H1 (cell line): ENCODE measurements at regions not wholly inside any gene's neighbourhood (a gene's known extent, or its start where the extent isn't known, plus 50 kb on each side); places are given as distances from the start of the nearest gene placed in this dataset.

Source experiments
- CTCF ChIA-PET: fragments of 300-600 bp; sonication (Branson Sonifier 250); formaldehyde crosslinking; loops from one replicate; lab custom pipeline; 2021; ENCODE audit not compliant: partially characterized antibody; lab: Charles Lee
- POLR2A ChIA-PET: fragments of 300-600 bp; sonication (Branson Sonifier 250); formaldehyde crosslinking; loops from one replicate; lab custom pipeline; 2021; ENCODE audit warnings: inconsistent platforms; ENCODE audit not compliant: partially characterized antibody; lab: Charles Lee
- DNase-seq, 2 experiments: peaks; one replicate each; pipeline versions ENCODE4 v3.0.0 to v3.0.0-alpha.2; 2010 to 2022; ENCODE audit warnings: low spot score in 2 of 2, low read depth in 1 of 2, mixed read lengths in 1 of 2
- FAIRE-seq: peaks from 2 replicates; lab custom pipeline; 2011; peaks lifted over from hg19 to GRCh38; lab: Jason Lieb, UNC
- H2AFZ ChIP-seq: 2 replicates; pipeline ENCODE4 v1.8.1; 2012; ENCODE audit warnings: low read length, inconsistent platforms
- H2AK5ac ChIP-seq: 2 replicates; pipeline ENCODE4 v1.6.1; 2013; ENCODE audit warnings: low read depth, low read length
- H2BK120ac ChIP-seq: replicated peaks from 2 replicates; pipeline ENCODE3; 2013; ENCODE audit warnings: low read depth, low read length, inconsistent platforms
- H2BK12ac ChIP-seq: 2 replicates; pipeline ENCODE4 v1.6.1; 2013; ENCODE audit warnings: low read depth, low read length
- H2BK15ac ChIP-seq: 2 replicates; pipeline ENCODE4 v1.6.1; 2013; ENCODE audit warnings: low read length
- H2BK20ac ChIP-seq: 2 replicates; pipeline ENCODE4 v1.6.1; 2013; ENCODE audit warnings: low read length
- H2BK5ac ChIP-seq: 2 replicates; pipeline ENCODE4 v1.6.1; 2013; ENCODE audit warnings: low read depth, low read length
- H3K14ac ChIP-seq: 2 replicates; pipeline ENCODE4 v1.6.1; 2013; ENCODE audit warnings: inconsistent platforms; ENCODE audit not compliant: insufficient read length
- H3K18ac ChIP-seq: 2 replicates; pipeline ENCODE4 v1.6.1; 2013; ENCODE audit warnings: low read length; ENCODE audit errors: extremely low read depth
- H3K23ac ChIP-seq: 2 replicates; pipeline ENCODE4 v1.6.1; 2013; ENCODE audit warnings: inconsistent platforms; ENCODE audit not compliant: insufficient read length
- H3K23me2 ChIP-seq: 2 replicates; pipeline ENCODE4 v1.6.1; 2013; ENCODE audit warnings: low read depth, low read length
- H3K27ac ChIP-seq: 2 replicates; pipeline ENCODE4 v1.6.1; 2011; ENCODE audit warnings: low read depth, low read length, inconsistent platforms
- H3K27me3 ChIP-seq, 4 experiments: replicated peaks in 1 of 4; 1 replicate in 1 of 4; 2 replicates in 3 of 4; pipeline versions ENCODE4 v1.6.1 to v1.8.1; 2011 to 2013; ENCODE audit warnings: low read length in 3 of 4, mild to moderate bottlenecking in 3 of 4, inconsistent platforms in 2 of 4, mixed read lengths in 2 of 4, moderate library complexity in 1 of 4; ENCODE audit not compliant: control insufficient read depth in 3 of 4, insufficient read depth in 3 of 4; ENCODE audit errors: extremely low read depth in 1 of 4
- H3K36me3 ChIP-seq, 4 experiments: 2 replicates each; pipeline versions ENCODE4 v1.6.1 to v1.8.1; 2011 to 2013; ENCODE audit warnings: mild to moderate bottlenecking in 4 of 4, low read length in 3 of 4, moderate library complexity in 2 of 4, control low read depth in 1 of 4, inconsistent platforms in 1 of 4; ENCODE audit not compliant: insufficient read depth in 4 of 4, control insufficient read depth in 2 of 4
- H3K4ac ChIP-seq: replicated peaks from 2 replicates; pipeline ENCODE3; 2013; ENCODE audit warnings: low read length, low read depth, mixed read lengths, inconsistent platforms; ENCODE audit not compliant: insufficient read length
- H3K4me1 ChIP-seq, 4 experiments: replicated peaks in 1 of 4; 1 replicate in 1 of 4; 2 replicates in 3 of 4; pipeline versions ENCODE4 v1.6.1 to v1.8.1; 2011 to 2013; ENCODE audit warnings: low read length in 3 of 4, inconsistent platforms in 2 of 4, mixed read lengths in 1 of 4; ENCODE audit not compliant: insufficient read depth in 4 of 4, control insufficient read depth in 3 of 4
- H3K4me2 ChIP-seq, 2 experiments: 2 replicates each; pipeline versions ENCODE4 v1.6.1 to v1.8.1; 2011 to 2013; ENCODE audit warnings: low read depth in 2 of 2, low read length in 2 of 2, control low read depth in 1 of 2, inconsistent platforms in 1 of 2, mild to moderate bottlenecking in 1 of 2; ENCODE audit not compliant: insufficient read depth in 1 of 2
- H3K4me3 ChIP-seq, 4 experiments: fragments of 200-600, 300-600 bp in 1 of 4; sonication (generic), shearing (Covaris generic), sonication (Bioruptor Twin) in 1 of 4; 2 replicates each; pipeline versions ENCODE4 v1.5.1 to v1.8.1; 2011 to 2016; ENCODE audit warnings: low read length in 4 of 4, low read depth in 3 of 4, control low read depth in 2 of 4, inconsistent platforms in 2 of 4, mild to moderate bottlenecking in 2 of 4, mixed read lengths in 1 of 4, moderate library complexity in 1 of 4; ENCODE audit not compliant: insufficient read depth in 2 of 4; ENCODE audit errors: extremely low read depth in 1 of 4
- H3K56ac ChIP-seq: replicated peaks from 2 replicates; pipeline ENCODE3; 2013; ENCODE audit warnings: low read depth, mild to moderate bottlenecking, mixed read lengths, low read length, inconsistent platforms; ENCODE audit not compliant: insufficient read length
- H3K79me1 ChIP-seq: 2 replicates; pipeline ENCODE4 v1.6.1; 2013; ENCODE audit warnings: low read depth, low read length, control low read depth
- H3K79me2 ChIP-seq, 2 experiments: 2 replicates each; pipeline versions ENCODE4 v1.6.1 to v1.8.1; 2012 to 2013; ENCODE audit warnings: low read length in 2 of 2, mild to moderate bottlenecking in 2 of 2, inconsistent platforms in 1 of 2; ENCODE audit not compliant: insufficient read depth in 2 of 2, control insufficient read depth in 1 of 2
- H3K9ac ChIP-seq, 4 experiments: replicated peaks in 1 of 4; 1 replicate in 1 of 4; 2 replicates in 3 of 4; pipeline versions ENCODE4 v1.6.1 to v1.8.1; 2011 to 2013; ENCODE audit warnings: low read depth in 3 of 4, low read length in 3 of 4, control low read depth in 2 of 4, mild to moderate bottlenecking in 2 of 4, moderate library complexity in 2 of 4, inconsistent platforms in 1 of 4; ENCODE audit errors: extremely low read depth in 1 of 4
- H3K9me3 ChIP-seq, 2 experiments: 2 replicates each; pipeline versions ENCODE4 v1.6.1 to v1.8.1; 2012 to 2013; ENCODE audit warnings: mild to moderate bottlenecking in 2 of 2, moderate library complexity in 2 of 2, control low read depth in 1 of 2, inconsistent platforms in 1 of 2, low read depth in 1 of 2, low read length in 1 of 2, mixed read lengths in 1 of 2; ENCODE audit not compliant: insufficient read depth in 2 of 2
- H4K20me1 ChIP-seq, 2 experiments: replicated peaks in 1 of 2; 2 replicates each; pipeline versions ENCODE3 to v1.8.1; 2011 to 2013; ENCODE audit warnings: inconsistent platforms in 2 of 2, low read length in 2 of 2, mild to moderate bottlenecking in 1 of 2; ENCODE audit not compliant: insufficient read depth in 2 of 2, control insufficient read depth in 1 of 2
- H4K5ac ChIP-seq: 2 replicates; pipeline ENCODE4 v1.6.1; 2013; ENCODE audit warnings: low read length, low read depth, mixed read lengths, inconsistent platforms; ENCODE audit not compliant: insufficient read length
- H4K8ac ChIP-seq: 2 replicates; pipeline ENCODE4 v1.8.0; 2013; ENCODE audit warnings: mild to moderate bottlenecking, moderate library complexity, low read length, inconsistent platforms; ENCODE audit not compliant: insufficient read depth; ENCODE audit errors: extremely low read depth
- H4K91ac ChIP-seq: replicated peaks from 2 replicates; pipeline ENCODE3; 2013; ENCODE audit warnings: low read length, mixed read lengths, inconsistent platforms; ENCODE audit not compliant: insufficient read length
- BRCA1 ChIP-seq: IDR thresholded peaks from 2 replicates; pipeline ENCODE4 v1.6.1; 2012; ENCODE audit warnings: low read depth, low read length, improper control_type of control experiment
- CBX8 ChIP-seq: fragments of 300-800, 300-1000 bp; sonication (generic); IDR thresholded peaks from 2 replicates; pipeline ENCODE4 v1.7.1; 2016; ENCODE audit warnings: low read depth, low read length, borderline replicate concordance
- FOSL1 ChIP-seq: IDR thresholded peaks from 2 replicates; pipeline ENCODE4 v1.6.1; 2011; ENCODE audit warnings: mild to moderate bottlenecking, low read depth, low read length, moderate library complexity; ENCODE audit not compliant: insufficient read depth
- GTF2F1 ChIP-seq: IDR thresholded peaks from 2 replicates; pipeline ENCODE4 v1.6.1; 2012; ENCODE audit warnings: low read depth, low read length, improper control_type of control experiment, borderline replicate concordance
- HDAC2 ChIP-seq, 2 experiments: fragments of 300-600 bp in 1 of 2; sonication (generic) in 1 of 2; IDR thresholded peaks; 2 replicates each; pipeline ENCODE4 v1.6.1; 2011 to 2012; ENCODE audit warnings: low read depth in 2 of 2, low read length in 2 of 2, mild to moderate bottlenecking in 2 of 2, moderate library complexity in 2 of 2, borderline replicate concordance in 1 of 2, inconsistent platforms in 1 of 2
- NANOG ChIP-seq: IDR thresholded peaks from 2 replicates; pipeline ENCODE4 v1.6.1; 2011; ENCODE audit warnings: low read length, low read depth, mild to moderate bottlenecking, inconsistent platforms; ENCODE audit not compliant: insufficient read depth, poor library complexity, severe bottlenecking
- POU5F1 ChIP-seq: IDR thresholded peaks from 2 replicates; pipeline ENCODE4 v1.6.1; 2011; ENCODE audit warnings: low read depth, mild to moderate bottlenecking, low read length, moderate library complexity
- RAD21 ChIP-seq, 2 experiments: IDR thresholded peaks in 1 of 2; conservative IDR thresholded peaks in 1 of 2; 2 replicates each; pipeline ENCODE4 v1.6.1; 2011; ENCODE audit warnings: low read depth in 2 of 2, low read length in 2 of 2, improper control_type of control experiment in 1 of 2, inconsistent platforms in 1 of 2, mild to moderate bottlenecking in 1 of 2, moderate library complexity in 1 of 2
- RFX5 ChIP-seq: IDR thresholded peaks from 2 replicates; pipeline ENCODE4 v1.6.1; 2011; ENCODE audit warnings: low read depth, low read length, improper control_type of control experiment, borderline replicate concordance
- SIRT6 ChIP-seq: IDR thresholded peaks from one replicate; pipeline ENCODE4 v1.7.1; 2012; ENCODE audit warnings: low read length, inconsistent platforms
- SP2 ChIP-seq: IDR thresholded peaks from 2 replicates; pipeline ENCODE4 v1.6.1; 2012; ENCODE audit warnings: mild to moderate bottlenecking, low read length, inconsistent platforms
- SUZ12 ChIP-seq: fragments of 200-600 bp; sonication (generic); IDR thresholded peaks from 2 replicates; pipeline ENCODE4 v1.6.1; 2012; ENCODE audit warnings: mild to moderate bottlenecking, inconsistent platforms, low read length, moderate library complexity, mixed read lengths
- TCF12 ChIP-seq: IDR thresholded peaks from 2 replicates; pipeline ENCODE4 v1.6.1; 2011; ENCODE audit warnings: low read depth, mild to moderate bottlenecking, low read length
- WGBS, 2 experiments: shearing (Covaris generic) in 1 of 2; methylation state at CpG; one replicate each; pipeline versions ENCODE4 v1.1.6 to v1.1.7; 2013 to 2015; ENCODE audit warnings: low lambda C conversion rate in 2 of 2, mixed read lengths in 2 of 2, inconsistent platforms in 1 of 2, low coverage in 1 of 2, missing lambda C conversion rate in 1 of 2; ENCODE audit not compliant: insufficient replicate concordance in 2 of 2, insufficient coverage in 1 of 2, insufficient read length in 1 of 2; ENCODE audit errors: extremely low coverage in 1 of 2, missing lambda C conversion rate in 1 of 2; 5-methylcytosine and 5-hydroxymethylcytosine counted together
- TF ChIP-seq, protein P1 (sequence below): IDR thresholded peaks from 2 replicates; pipeline ENCODE4 v1.6.1; 2011; ENCODE audit warnings: low read depth, mild to moderate bottlenecking, low read length; ENCODE audit not compliant: insufficient read depth

DNA sequence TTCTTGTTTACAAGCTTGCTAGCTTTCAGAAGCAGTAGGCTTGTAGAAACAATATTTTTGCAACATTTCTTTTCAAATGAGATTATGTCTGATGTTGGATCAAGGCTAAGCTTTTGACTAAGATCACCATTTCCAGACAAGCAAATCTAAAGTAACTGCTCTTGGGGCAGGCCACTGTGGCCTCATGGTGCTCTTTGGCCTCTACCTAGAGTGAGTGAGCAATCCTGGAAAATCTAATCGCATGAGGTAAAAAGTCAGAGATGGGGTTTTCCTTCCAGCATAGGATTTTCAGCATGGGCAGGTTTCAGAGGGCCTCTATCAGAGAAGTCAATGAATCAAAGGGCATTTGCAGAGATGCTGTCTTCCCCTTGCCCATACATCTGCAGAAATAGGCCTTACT lies 331.9 kb downstream of the OMA1 start:
- no peak overlapping the region for H2BK12ac ChIP-seq
- H3K9ac ChIP-seq, result no peak overlapping the region
- no peaks in the 10 kb centered on the region; the same call in 1 of the 2 replicates for H3K23me2 ChIP-seq
- no peak overlapping the region for H4K5ac ChIP-seq
- no peak overlapping the region for H3K14ac ChIP-seq
- POLR2A ChIA-PET, result no interaction called here
- H3K4ac ChIP-seq, result no peak overlapping the region
- no peak overlapping the region for H2BK15ac ChIP-seq
- CTCF ChIA-PET, result interaction anchor here (0.7 kb wide), 1 partner anchor 10 kb away, joined by 5 read pairs; no protein-coding TSS in a partner anchor
- no peak overlapping the region for H3K18ac ChIP-seq
- no peak overlapping the region for H3K23ac ChIP-seq
- FAIRE-seq (no peak), DNase-seq (no peak)
- peaks cover 0 to 2% (median 0%) of the 10 kb centered on the region in 4 experiments; a peak in 1 of 7 replicates for H3K27me3 ChIP-seq
- no peak overlapping the region for H3K27ac ChIP-seq
- no peaks in the 10 kb centered on the region for H4K20me1 ChIP-seq
- no peak overlapping the region for H3K4me3 ChIP-seq
- no peaks in the 10 kb centered on the region; the same call in 1 of the 2 replicates for H3K79me1 ChIP-seq
- no peak overlapping the region for H3K56ac ChIP-seq
- H4K8ac ChIP-seq, result no peak overlapping the region
- no peak overlapping the region for H2BK20ac ChIP-seq
- no peak overlapping the region for H2AK5ac ChIP-seq
- H3K36me3 ChIP-seq, result no peaks in the 10 kb centered on the region
- H3K79me2 ChIP-seq, result no peaks in the 10 kb centered on the region
- no peak overlapping the region for H2BK5ac ChIP-seq
- no peak overlapping the region for H3K4me2 ChIP-seq
- no peak overlapping the region for H2BK120ac ChIP-seq
- H2AFZ ChIP-seq, result no peak overlapping the region
- H3K4me1 ChIP-seq, result no peaks in the 10 kb centered on the region
- no peak overlapping the region for H4K91ac ChIP-seq
- peaks cover 0 to 3% of the 10 kb centered on the region in 2 experiments; a peak in 1 of 4 replicates for H3K9me3 ChIP-seq
- 95% methylated on average over 1 of the region's 1 CpG; no CpG with 5 or more reads in 1 of the 2 experiments for WGBS, 2 experiments
- TF ChIP-seq FOSL1, result no peak
- TF ChIP-seq GTF2F1, result no peak
- no peak for TF ChIP-seq SUZ12
- no peak for TF ChIP-seq BRCA1
- no peak for TF ChIP-seq CBX8
- no peak for TF ChIP-seq RAD21 (IDR thresholded peaks at IDR 0.05 in 1 of 2, conservative IDR thresholded peaks at IDR 0.05 in 1 of 2; ENCODE audit: low read depth in 2 of 2, low read length in 2 of 2)
- TF ChIP-seq NANOG, result no peak
- TF ChIP-seq, protein P1, sequence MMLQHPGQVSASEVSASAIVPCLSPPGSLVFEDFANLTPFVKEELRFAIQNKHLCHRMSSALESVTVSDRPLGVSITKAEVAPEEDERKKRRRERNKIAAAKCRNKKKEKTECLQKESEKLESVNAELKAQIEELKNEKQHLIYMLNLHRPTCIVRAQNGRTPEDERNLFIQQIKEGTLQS, result no peak
- no peak for TF ChIP-seq POU5F1
- TF ChIP-seq SP2, result no peak
- TF ChIP-seq SIRT6, result no peak
- no peak for TF ChIP-seq HDAC2 (IDR thresholded peaks at IDR 0.05; ENCODE audit: borderline replicate concordance in 1 of 2, low read depth in 2 of 2, low read length in 2 of 2)
- no peak for TF ChIP-seq TCF12
- no peak for TF ChIP-seq RFX5
